ENCODE measurements at regions not wholly inside any gene's neighbourhood (a gene's known extent, or its start where the extent isn't known, plus 50 kb on each side); places are given as distances from the start of the nearest gene placed in this dataset.

- TF ChIP-seq CTCF (IDR thresholded peaks at IDR 0.05) = no peak
- TF ChIP-seq POLR2AphosphoS5 (IDR thresholded peaks at IDR 0.05; ENCODE audit: low read depth, low read length) = no peak
- no peak for TF ChIP-seq REST (IDR thresholded peaks at IDR 0.05; ENCODE audit: insufficient read depth in 1 of 2, low read depth in 2 of 2, low read length in 1 of 2)
- TF ChIP-seq TCF7L2 (IDR thresholded peaks at IDR 0.05; ENCODE audit: low read depth, low read length) = no peak
- TF ChIP-seq SIN3A (IDR thresholded peaks at IDR 0.05; ENCODE audit: borderline replicate concordance, insufficient read depth, low read depth, low read length) = no peak
Observed at GRCh38 chr2:21411741-21412140, 288.0 kb downstream of the TDRD15 start.

All from Panc1 (cell line).